ENCODE measurements at regions not wholly inside any gene's neighbourhood (a gene's known extent, or its start where the extent isn't known, plus 50 kb on each side); places are given as distances from the start of the nearest gene placed in this dataset.

DNA sequence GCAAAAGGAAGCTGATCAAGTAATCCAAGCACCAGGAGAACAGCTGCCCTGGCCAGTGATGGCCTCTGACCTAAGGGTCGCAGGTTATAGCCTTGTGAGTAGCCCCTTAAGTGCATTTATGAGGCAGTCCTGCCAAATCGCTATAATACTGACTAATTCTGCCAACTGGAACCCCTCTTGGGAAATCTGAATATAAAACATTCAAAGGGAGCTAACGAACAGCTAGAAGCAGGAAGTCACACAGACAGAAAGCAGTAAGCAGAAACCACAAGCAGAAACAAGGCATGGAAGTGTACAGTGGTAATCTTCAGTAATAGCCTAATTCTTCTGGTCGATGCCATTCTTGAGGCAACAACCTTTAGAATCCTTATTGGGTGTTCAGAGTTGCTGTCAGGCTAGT, 521.3 kb downstream of the METTL4 start:
- H3K4me3 ChIP-seq (ENCODE audit: low read length): no peak overlapping the region
- peak; percentile 31 for DNase-seq (ENCODE audit: low read depth)
- TF ChIP-seq, protein P1, sequence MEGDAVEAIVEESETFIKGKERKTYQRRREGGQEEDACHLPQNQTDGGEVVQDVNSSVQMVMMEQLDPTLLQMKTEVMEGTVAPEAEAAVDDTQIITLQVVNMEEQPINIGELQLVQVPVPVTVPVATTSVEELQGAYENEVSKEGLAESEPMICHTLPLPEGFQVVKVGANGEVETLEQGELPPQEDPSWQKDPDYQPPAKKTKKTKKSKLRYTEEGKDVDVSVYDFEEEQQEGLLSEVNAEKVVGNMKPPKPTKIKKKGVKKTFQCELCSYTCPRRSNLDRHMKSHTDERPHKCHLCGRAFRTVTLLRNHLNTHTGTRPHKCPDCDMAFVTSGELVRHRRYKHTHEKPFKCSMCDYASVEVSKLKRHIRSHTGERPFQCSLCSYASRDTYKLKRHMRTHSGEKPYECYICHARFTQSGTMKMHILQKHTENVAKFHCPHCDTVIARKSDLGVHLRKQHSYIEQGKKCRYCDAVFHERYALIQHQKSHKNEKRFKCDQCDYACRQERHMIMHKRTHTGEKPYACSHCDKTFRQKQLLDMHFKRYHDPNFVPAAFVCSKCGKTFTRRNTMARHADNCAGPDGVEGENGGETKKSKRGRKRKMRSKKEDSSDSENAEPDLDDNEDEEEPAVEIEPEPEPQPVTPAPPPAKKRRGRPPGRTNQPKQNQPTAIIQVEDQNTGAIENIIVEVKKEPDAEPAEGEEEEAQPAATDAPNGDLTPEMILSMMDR (conservative IDR thresholded peaks at IDR 0.05; ENCODE audit: low read length): no peak

DNA sequence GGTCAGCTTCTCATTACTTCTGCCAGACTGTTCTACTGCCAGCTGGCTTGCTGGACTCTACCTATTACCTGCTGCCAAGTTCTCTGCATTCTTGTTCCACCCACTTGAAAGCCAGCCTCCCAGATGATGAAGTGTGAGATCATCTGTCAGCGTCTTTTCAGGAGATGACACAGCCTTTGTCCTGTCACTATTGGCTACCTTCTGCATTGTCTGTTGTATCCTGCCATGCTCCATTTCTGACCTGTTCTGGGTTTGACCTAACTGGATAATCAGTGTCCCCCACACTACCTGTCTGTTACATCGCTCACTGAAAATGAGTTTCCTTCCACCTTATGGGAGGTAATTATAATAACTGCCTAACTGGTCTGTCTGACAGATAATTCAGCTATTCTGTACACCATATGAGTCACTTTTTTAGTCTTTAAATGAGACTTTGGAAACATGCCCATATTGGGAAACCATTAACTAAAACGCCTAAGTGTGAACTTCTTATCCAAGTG, 520.6 kb downstream of the METTL4 start:
- no peak overlapping the region for H3K4me3 ChIP-seq (ENCODE audit: low read length)
- DNase-seq (ENCODE audit: low read depth): no peak
- TF ChIP-seq, protein P1 (conservative IDR thresholded peaks at IDR 0.05; ENCODE audit: low read length): no peak

DNA sequence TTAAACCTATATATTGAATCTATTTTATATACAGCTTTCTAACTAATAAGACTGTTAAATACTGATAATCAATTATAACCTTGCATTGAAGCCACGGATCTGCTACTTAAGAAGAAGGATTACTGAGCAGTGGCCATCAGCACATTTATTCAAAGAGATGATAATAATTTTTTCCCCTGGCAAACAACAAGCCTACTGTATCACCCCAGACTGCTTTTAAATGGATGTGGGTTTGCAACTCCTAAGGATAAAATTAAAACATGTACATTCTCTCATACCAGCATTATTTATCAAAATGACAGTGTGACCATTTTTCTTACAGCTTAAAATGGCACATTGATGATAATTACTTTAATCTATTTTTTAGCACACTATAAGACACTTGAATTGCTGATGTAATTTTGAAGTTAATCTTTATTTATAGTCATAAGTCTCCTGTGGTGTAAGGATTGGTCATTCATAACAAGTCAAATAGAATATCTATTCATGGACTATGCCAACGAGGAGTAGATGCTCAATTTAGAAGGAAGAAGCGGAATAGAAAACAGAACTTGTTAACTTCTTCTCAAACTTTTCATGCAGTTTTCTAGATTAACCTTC, 517.7 kb downstream of the METTL4 start:
- no peak overlapping the region for H3K4me3 ChIP-seq (ENCODE audit: low read length)
- DNase-seq (ENCODE audit: low read depth): no peak
- TF ChIP-seq, protein P1 (conservative IDR thresholded peaks at IDR 0.05; ENCODE audit: low read length): no peak

DNA sequence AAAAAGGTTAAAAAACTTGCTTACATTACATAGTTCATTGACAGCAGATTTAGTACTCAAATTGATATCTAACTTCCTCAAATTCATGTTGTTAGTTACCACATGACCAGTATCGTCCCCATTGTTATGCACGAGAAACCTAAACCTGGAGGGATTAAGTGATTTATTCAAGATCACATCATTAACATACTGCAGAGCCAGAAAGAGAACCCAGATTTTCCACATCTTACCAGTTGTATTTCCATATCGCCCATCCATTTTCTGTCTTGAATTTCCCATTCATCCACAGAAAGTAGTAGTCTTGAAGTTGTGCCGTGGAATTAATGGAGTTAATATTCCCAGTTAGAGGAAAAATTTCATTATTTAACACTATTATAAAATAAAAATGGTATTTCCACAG, 512.0 kb downstream of the METTL4 start:
- DNase-seq (ENCODE audit: low read depth): no peak
- H3K4me3 ChIP-seq (ENCODE audit: low read length): no peak overlapping the region
- TF ChIP-seq, protein P1 (conservative IDR thresholded peaks at IDR 0.05; ENCODE audit: low read length): no peak

DNA sequence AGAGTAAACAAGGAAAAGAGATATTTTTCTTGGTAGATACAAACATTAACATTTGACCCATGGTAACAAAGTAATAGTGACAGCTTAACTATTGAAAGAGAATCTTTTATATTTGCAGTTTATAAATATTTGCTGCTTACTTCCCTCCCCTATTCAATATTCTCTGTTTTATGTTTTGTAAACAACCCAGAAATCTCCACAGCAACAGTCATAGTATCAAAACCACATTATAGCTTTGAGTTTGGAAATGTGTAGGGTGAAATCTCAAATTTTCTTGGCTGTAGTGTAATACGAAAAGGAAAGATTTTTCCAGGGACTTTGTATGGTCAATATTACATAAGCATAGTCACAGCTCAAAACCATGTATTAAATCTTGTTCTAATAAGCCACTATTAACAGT, 511.2 kb downstream of the METTL4 start:
- TF ChIP-seq, protein P1 (conservative IDR thresholded peaks at IDR 0.05; ENCODE audit: low read length): no peak
- no peak for DNase-seq (ENCODE audit: low read depth)
- no peak overlapping the region for H3K4me3 ChIP-seq (ENCODE audit: low read length)

DNA sequence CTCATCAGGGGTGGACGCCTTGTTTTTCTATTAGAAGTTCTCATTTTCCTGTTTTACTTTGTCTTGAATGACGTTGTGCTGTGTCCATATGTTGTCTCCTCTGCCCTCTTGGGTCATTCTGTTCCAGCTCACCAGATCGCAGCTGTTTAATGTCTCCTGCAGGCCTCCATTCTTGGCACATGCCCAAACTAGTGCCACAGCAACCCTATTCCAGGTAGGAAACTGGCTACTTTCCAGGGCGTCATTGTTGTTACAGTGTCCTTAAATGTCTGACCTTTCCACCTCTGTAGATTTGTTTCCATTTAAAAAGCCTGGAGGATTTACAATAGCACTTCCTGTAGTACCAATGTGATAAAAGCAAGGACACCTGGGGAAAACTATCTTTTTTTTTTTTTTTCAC, 500.7 kb downstream of the METTL4 start:
- H3K4me3 ChIP-seq (ENCODE audit: low read length): no peak overlapping the region
- TF ChIP-seq, protein P1 (conservative IDR thresholded peaks at IDR 0.05; ENCODE audit: low read length): no peak
- DNase-seq (ENCODE audit: low read depth): no peak

DNA sequence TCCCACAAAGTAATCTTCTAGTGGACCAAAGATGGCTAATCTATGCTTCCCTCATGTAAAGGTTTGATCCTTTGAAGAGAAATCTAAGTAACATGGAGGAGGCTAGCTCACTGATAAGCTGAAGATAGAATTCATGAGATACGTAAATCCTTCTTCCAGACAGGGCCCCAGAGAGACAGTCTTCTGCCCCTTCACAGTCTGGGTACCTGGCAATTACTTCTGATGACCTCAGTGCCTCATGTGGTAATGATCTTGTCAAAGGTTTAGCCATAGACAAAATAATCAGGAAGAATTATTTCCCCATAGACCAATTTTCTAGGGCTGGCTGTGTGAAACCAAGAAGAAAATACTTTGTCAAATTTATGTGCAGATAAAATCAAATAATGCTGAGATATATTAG, 495.8 kb downstream of the METTL4 start:
- no peak for DNase-seq (ENCODE audit: low read depth)
- TF ChIP-seq, protein P1 (conservative IDR thresholded peaks at IDR 0.05; ENCODE audit: low read length): no peak
- H3K4me3 ChIP-seq (ENCODE audit: low read length): no peak overlapping the region

Measured in AG10803 (cell line).